ENCODE measurements at regions not wholly inside any gene's neighbourhood (a gene's known extent, or its start where the extent isn't known, plus 50 kb on each side); places are given as distances from the start of the nearest gene placed in this dataset.

- Histone ChIP-seq H4K20me1 (ENCODE audit: insufficient read depth, poor library complexity, severe bottlenecking) (no peaks in the 10 kb centered on the region), H3K36me3 (replicated peaks; ENCODE audit: insufficient read depth, low read depth) (no peaks in the 10 kb centered on the region), H3K4me2 (peak overlapping the region; percentile 29), H3K9me3 (ENCODE audit: low read depth) (no peaks in the 10 kb centered on the region), H3K9me2 (replicated peaks; ENCODE audit: insufficient read depth) (no peaks in the 10 kb centered on the region), H3K27me3 (peaks cover 17% of the 10 kb centered on the region), H3K4me3 (no peak overlapping the region), H2AFZ (no peak overlapping the region), H3K4me1 (ENCODE audit: insufficient read depth) (peaks cover 16% of the 10 kb centered on the region), H3K79me2 (no peaks in the 10 kb centered on the region), H3K27ac (no peak overlapping the region)
- no peak for DNase-seq (ENCODE audit: low spot score)
- 53% methylated on average over 13 of the region's 13 CpGs for WGBS (ENCODE audit: low lambda C conversion rate, missing lambda C conversion rate)
- TF ChIP-seq EZH2 (IDR thresholded peaks at IDR 0.05; ENCODE audit: borderline replicate concordance) (no peak), CTCF (IDR thresholded peaks at IDR 0.05; ENCODE audit: poor library complexity) (no peak), EZH2phosphoT487 (IDR thresholded peaks at IDR 0.05; ENCODE audit: low read depth, severe bottlenecking, unreplicated experiment) (no peak)
These were observed 230.1 kb downstream of the TFAP2C start for GRCh38 chr20:56859039-56859800.

GRCh38 chr20:56859801-56860261 lies 230.7 kb downstream of the TFAP2C start:
- Histone ChIP-seq H3K4me3 (no peak overlapping the region), H3K36me3 (replicated peaks; ENCODE audit: insufficient read depth, low read depth) (no peaks in the 10 kb centered on the region), H2AFZ (no peak overlapping the region), H3K9me2 (replicated peaks; ENCODE audit: insufficient read depth) (no peaks in the 10 kb centered on the region), H3K27me3 (peaks cover 17% of the 10 kb centered on the region), H3K4me1 (ENCODE audit: insufficient read depth) (peaks cover 16% of the 10 kb centered on the region), H3K27ac (no peak overlapping the region), H3K4me2 (peak overlapping the region; percentile 29), H3K9me3 (ENCODE audit: low read depth) (no peaks in the 10 kb centered on the region), H3K79me2 (no peaks in the 10 kb centered on the region), H4K20me1 (ENCODE audit: insufficient read depth, poor library complexity, severe bottlenecking) (no peaks in the 10 kb centered on the region)
- peak; percentile 30 for DNase-seq (ENCODE audit: low spot score)
- TF ChIP-seq EZH2phosphoT487 (IDR thresholded peaks at IDR 0.05; ENCODE audit: low read depth, severe bottlenecking, unreplicated experiment) (no peak), EZH2 (IDR thresholded peaks at IDR 0.05; ENCODE audit: borderline replicate concordance) (no peak), CTCF (IDR thresholded peaks at IDR 0.05; ENCODE audit: poor library complexity) (no peak)
- WGBS (ENCODE audit: low lambda C conversion rate, missing lambda C conversion rate), result 4% methylated on average over 5 of the region's 10 CpGs

GRCh38 chr20:56860413-56860812 lies 231.3 kb downstream of the TFAP2C start:
- Histone ChIP-seq H3K79me2 (no peaks in the 10 kb centered on the region), H3K27ac (no peak overlapping the region), H3K4me3 (no peak overlapping the region), H2AFZ (no peak overlapping the region), H3K36me3 (replicated peaks; ENCODE audit: insufficient read depth, low read depth) (no peaks in the 10 kb centered on the region), H3K4me2 (peak overlapping the region; percentile 29), H4K20me1 (ENCODE audit: insufficient read depth, poor library complexity, severe bottlenecking) (no peaks in the 10 kb centered on the region), H3K27me3 (peaks cover 17% of the 10 kb centered on the region), H3K4me1 (ENCODE audit: insufficient read depth) (peaks cover 16% of the 10 kb centered on the region), H3K9me3 (ENCODE audit: low read depth) (no peaks in the 10 kb centered on the region), H3K9me2 (replicated peaks; ENCODE audit: insufficient read depth) (no peaks in the 10 kb centered on the region)
- WGBS (ENCODE audit: low lambda C conversion rate, missing lambda C conversion rate), result 58% methylated on average over 5 of the region's 5 CpGs
- TF ChIP-seq EZH2 (IDR thresholded peaks at IDR 0.05; ENCODE audit: borderline replicate concordance), result no peak
- TF ChIP-seq EZH2phosphoT487 (IDR thresholded peaks at IDR 0.05; ENCODE audit: low read depth, severe bottlenecking, unreplicated experiment), result no peak
- TF ChIP-seq CTCF (IDR thresholded peaks at IDR 0.05; ENCODE audit: poor library complexity), result no peak
- DNase-seq (ENCODE audit: low spot score), result no peak
